Cardiac muscle cell (in vitro differentiated cells and primary cell): ENCODE measurements at regions not wholly inside any gene's neighbourhood (a gene's known extent, or its start where the extent isn't known, plus 50 kb on each side); places are given as distances from the start of the nearest gene placed in this dataset.

ENCODE experiments used
- DNase-seq, 2 donors: peaks; one replicate each; pipeline versions ENCODE4 v3.0.0 to v3.0.0-alpha.2; 2010 to 2017; ENCODE audit warnings: low read depth in 1 of 2, low spot score in 1 of 2
- H3K27ac ChIP-seq: fragments of 200-600 bp; sonication (generic); 2 replicates; pipeline ENCODE4 v1.5.1; 2016
- H3K27me3 ChIP-seq: fragments of 200-600 bp; sonication (generic); 2 replicates; pipeline ENCODE4 v1.6.0; 2016; ENCODE audit warnings: control low read depth
- H3K36me3 ChIP-seq: fragments of 200-600 bp; sonication (generic); 2 replicates; pipeline ENCODE4 v1.5.1; 2016; ENCODE audit warnings: control low read depth
- H3K4me1 ChIP-seq: fragments of 200-600 bp; sonication (generic); 2 replicates; pipeline ENCODE4 v1.8.1; 2017; ENCODE audit warnings: low read depth, mild to moderate bottlenecking, mixed run types
- H3K4me3 ChIP-seq: fragments of 200-600 bp; sonication (generic); 2 replicates; pipeline ENCODE4 v1.5.1; 2016; ENCODE audit warnings: mild to moderate bottlenecking
- H3K9me3 ChIP-seq: fragments of 200-600 bp; sonication (generic); 2 replicates; pipeline ENCODE4 v1.5.1; 2017; ENCODE audit warnings: low read depth, mild to moderate bottlenecking, control low read depth
- CTCF ChIP-seq: IDR thresholded peaks from 2 replicates; pipeline ENCODE4 v1.5.1; 2012; ENCODE audit warnings: low read depth, mild to moderate bottlenecking, low read length

GRCh38 chr10:63922468-63923284 lies 401.5 kb downstream of the REEP3 start:
- no peaks in the 10 kb centered on the region for H3K9me3 ChIP-seq
- no peak overlapping the region for H3K4me3 ChIP-seq
- no peak overlapping the region for H3K27ac ChIP-seq
- H3K4me1 ChIP-seq, result peaks cover under 1% of the 10 kb centered on the region
- H3K36me3 ChIP-seq, result no peaks in the 10 kb centered on the region
- H3K27me3 ChIP-seq, result no peaks in the 10 kb centered on the region
- no peak for DNase-seq
- no peak for TF ChIP-seq CTCF

GRCh38 chr10:63929831-63930467 lies 408.7 kb downstream of the REEP3 start:
- Histone ChIP-seq H3K36me3 (no peaks in the 10 kb centered on the region), H3K27ac (no peak overlapping the region), H3K4me3 (no peak overlapping the region), H3K27me3 (no peaks in the 10 kb centered on the region), H3K9me3 (no peaks in the 10 kb centered on the region), H3K4me1 (no peaks in the 10 kb centered on the region)
- DNase-seq, result no peak
- TF ChIP-seq CTCF, result no peak

GRCh38 chr10:63930584-63930983 lies 409.4 kb downstream of the REEP3 start:
- Histone ChIP-seq H3K4me1 (no peaks in the 10 kb centered on the region), H3K27ac (no peak overlapping the region), H3K4me3 (no peak overlapping the region), H3K9me3 (no peaks in the 10 kb centered on the region), H3K36me3 (no peaks in the 10 kb centered on the region), H3K27me3 (no peaks in the 10 kb centered on the region)
- no peak for TF ChIP-seq CTCF
- DNase-seq, result no peak

GRCh38 chr10:63935705-63936104 lies 414.5 kb downstream of the REEP3 start:
- DNase-seq, result peak in 1 of 2 donors; percentile 14
- H3K27me3 ChIP-seq, result no peaks in the 10 kb centered on the region
- no peak overlapping the region for H3K27ac ChIP-seq
- no peaks in the 10 kb centered on the region for H3K36me3 ChIP-seq
- H3K9me3 ChIP-seq, result no peaks in the 10 kb centered on the region
- H3K4me1 ChIP-seq, result no peaks in the 10 kb centered on the region
- TF ChIP-seq CTCF, result peak; percentile 18
- H3K4me3 ChIP-seq, result no peak overlapping the region

- Histone ChIP-seq H3K4me1 (peaks cover 8% of the 10 kb centered on the region), H3K27ac (no peak overlapping the region), H3K27me3 (no peaks in the 10 kb centered on the region), H3K36me3 (no peaks in the 10 kb centered on the region), H3K4me3 (no peak overlapping the region), H3K9me3 (no peaks in the 10 kb centered on the region)
- DNase-seq, result no peak
- TF ChIP-seq CTCF, result no peak
These were observed 419.2 kb downstream of the REEP3 start for GRCh38 chr10:63940277-63940922.
